Endothelial cell of umbilical vein (primary cell): ENCODE measurements at regions not wholly inside any gene's neighbourhood (a gene's known extent, or its start where the extent isn't known, plus 50 kb on each side); places are given as distances from the start of the nearest gene placed in this dataset.

Experiments
- BruUV-seq: library from RNA; stranded (reverse); fragments of 400-500 nt; replicated peaks from 2 replicates; lab custom pipeline; 2021; lab: Mats Ljungman, UMichigan
- CTCF ChIA-PET: fragments of 300-600, 350-600 bp; sonication (Branson Sonifier 250); formaldehyde crosslinking; loops from one replicate; lab custom pipeline; 2021; ENCODE audit warnings: antibody characterized with exemption, inconsistent platforms; lab: Charles Lee
- POLR2A ChIA-PET: fragments of 300-600, 350-600 bp; sonication (Branson Sonifier 250); formaldehyde crosslinking; loops from one replicate; lab custom pipeline; 2021; ENCODE audit warnings: antibody characterized with exemption, inconsistent platforms; lab: Charles Lee
- DNase-seq: peaks from one replicate; pipeline ENCODE4 v3.0.0-alpha.2; 2011; ENCODE audit warnings: low read depth, low spot score
- FAIRE-seq: peaks from 2 replicates; lab custom pipeline; 2011; peaks lifted over from hg19 to GRCh38; lab: Jason Lieb, UNC
- H2AFZ ChIP-seq: 2 replicates; pipeline ENCODE4 v1.6.0; 2012; ENCODE audit warnings: low read depth, low read length, control low read depth, inconsistent platforms
- H3K27ac ChIP-seq: 2 replicates; pipeline ENCODE4 v1.5.1; 2011; ENCODE audit warnings: low read depth, mild to moderate bottlenecking, control low read depth, low read length, moderate library complexity; ENCODE audit not compliant: insufficient read depth
- H3K27me3 ChIP-seq, 2 experiments: 2 replicates each; pipeline versions ENCODE4 v1.6.0 to v1.6.1; 2011; ENCODE audit warnings: low read length in 2 of 2, mixed read lengths in 1 of 2; ENCODE audit not compliant: control insufficient read depth in 2 of 2, insufficient read depth in 2 of 2
- H3K36me3 ChIP-seq, 2 experiments: 2 replicates in 1 of 2; 3 replicates in 1 of 2; pipeline ENCODE4 v1.5.1; 2011; ENCODE audit warnings: low read length in 2 of 2, mild to moderate bottlenecking in 1 of 2, moderate library complexity in 1 of 2; ENCODE audit not compliant: control insufficient read depth in 2 of 2, insufficient read depth in 2 of 2; ENCODE audit errors: extremely low read depth in 1 of 2
- H3K4me1 ChIP-seq: 3 replicates; pipeline ENCODE4 v1.5.1; 2011; ENCODE audit warnings: mild to moderate bottlenecking, low read length; ENCODE audit not compliant: control insufficient read depth, insufficient read depth; ENCODE audit errors: extremely low read depth
- H3K4me2 ChIP-seq: 2 replicates; pipeline ENCODE4 v1.6.1; 2011; ENCODE audit warnings: low read length, control low read depth, mixed read lengths; ENCODE audit not compliant: insufficient read depth
- H3K4me3 ChIP-seq, 3 experiments: fragments of 200-600 bp in 1 of 3; sonication (generic), shearing (Covaris generic) in 1 of 3; replicated peaks in 1 of 3; 2 replicates each; pipeline ENCODE4 v1.5.1; 2011 to 2016; ENCODE audit warnings: control low read depth in 3 of 3, low read length in 3 of 3, mild to moderate bottlenecking in 2 of 3, inconsistent platforms in 1 of 3, low read depth in 1 of 3, moderate library complexity in 1 of 3; ENCODE audit not compliant: insufficient read depth in 1 of 3
- H3K79me2 ChIP-seq: 2 replicates; pipeline ENCODE4 v1.6.0; 2012; ENCODE audit warnings: low read length, inconsistent platforms; ENCODE audit not compliant: control insufficient read depth, insufficient read depth
- H3K9ac ChIP-seq: replicated peaks from 2 replicates; pipeline ENCODE3; 2011; ENCODE audit warnings: low read length, control low read depth; ENCODE audit not compliant: insufficient read depth; ENCODE audit errors: extremely low read depth
- H3K9me1 ChIP-seq: replicated peaks from 3 replicates; pipeline ENCODE4 v1.6.0; 2011; ENCODE audit warnings: mild to moderate bottlenecking, low read length; ENCODE audit not compliant: control insufficient read depth, insufficient read depth; ENCODE audit errors: extremely low read depth
- H3K9me3 ChIP-seq: replicated peaks from 2 replicates; pipeline ENCODE4 v1.5.1; 2012; ENCODE audit warnings: low read length, inconsistent platforms; ENCODE audit not compliant: control insufficient read depth, insufficient read depth
- H4K20me1 ChIP-seq: replicated peaks from 2 replicates; pipeline ENCODE3; 2011; ENCODE audit warnings: mild to moderate bottlenecking, low read length; ENCODE audit not compliant: control insufficient read depth, insufficient read depth; ENCODE audit errors: extremely low read depth
- CTCF ChIP-seq, 2 donors: IDR thresholded peaks; 1 replicate in 1 of 2; 2 replicates in 1 of 2; pipeline ENCODE4 v1.5.1; 2011; ENCODE audit warnings: low read length in 2 of 2, mild to moderate bottlenecking in 2 of 2, moderate library complexity in 2 of 2, control low read depth in 1 of 2, inconsistent platforms in 1 of 2, low read depth in 1 of 2; ENCODE audit not compliant: insufficient read depth in 1 of 2; ENCODE audit errors: extremely low read depth in 1 of 2
- EZH2 ChIP-seq: IDR thresholded peaks from 2 replicates; pipeline ENCODE4 v1.6.1; 2012; ENCODE audit warnings: borderline replicate concordance, low read depth, mild to moderate bottlenecking, moderate library complexity, low read length, inconsistent platforms; ENCODE audit not compliant: severe bottlenecking
- FOS ChIP-seq: IDR thresholded peaks from 2 replicates; pipeline ENCODE4 v1.6.1; 2011; ENCODE audit warnings: mild to moderate bottlenecking, low read length, moderate library complexity, borderline replicate concordance; ENCODE audit not compliant: insufficient read depth
- GATA2 ChIP-seq: IDR thresholded peaks from 2 replicates; pipeline ENCODE4 v1.7.0; 2011; ENCODE audit warnings: low read depth, mild to moderate bottlenecking, moderate library complexity, mixed read lengths, low read length; ENCODE audit not compliant: insufficient read length, insufficient read depth
- JUN ChIP-seq: IDR thresholded peaks from 2 replicates; pipeline ENCODE4 v1.6.1; 2011; ENCODE audit warnings: borderline replicate concordance, low read depth; ENCODE audit not compliant: insufficient read length, insufficient read depth
- MAX ChIP-seq: IDR thresholded peaks from 2 replicates; pipeline ENCODE4 v1.6.1; 2011; ENCODE audit not compliant: insufficient read depth, insufficient read length
- MYC ChIP-seq: IDR thresholded peaks from one replicate; pipeline ENCODE4 v1.6.1; 2011; ENCODE audit warnings: mild to moderate bottlenecking, low read depth, low read length
- POLR2A ChIP-seq: IDR thresholded peaks from 2 replicates; pipeline ENCODE4 v1.6.1; 2012; ENCODE audit warnings: low read depth, mild to moderate bottlenecking, control low read depth, low read length
- POLR2AphosphoS5 ChIP-seq: IDR thresholded peaks from 2 replicates; pipeline ENCODE4 v1.6.1; 2012; ENCODE audit warnings: low read depth, mild to moderate bottlenecking, control low read depth, low read length, moderate library complexity; ENCODE audit not compliant: insufficient read depth
- dilution Hi-C: fragments of 300-500 bp; cut with MboI; formaldehyde crosslinking; loops from one replicate; pipeline ENCODE4 v1.15.0; 2019; ENCODE audit warnings: low sequenced_read_pairs; ENCODE audit not compliant: extremely low pct_ligation_motif_present
- intact Hi-C: fragments of 100-400 bp; cut with micrococcal nuclease; formaldehyde crosslinking; loops from one replicate; pipeline ENCODE4 v1.10.0; 2022

GRCh38 chr2:220215785-220216184 is 588.4 kb downstream of the SLC4A3 start:
- intact Hi-C loops (no loop called here), dilution Hi-C loops (no loop called here)
- Histone ChIP-seq H3K4me1 (no peaks in the 10 kb centered on the region), H3K9ac (no peak overlapping the region), H2AFZ (no peak overlapping the region), H3K4me2 (no peak overlapping the region), H3K36me3 (no peaks in the 10 kb centered on the region), H4K20me1 (no peaks in the 10 kb centered on the region), H3K27me3 (no peaks in the 10 kb centered on the region), H3K79me2 (no peaks in the 10 kb centered on the region), H3K27ac (no peak overlapping the region), H3K9me1 (no peaks in the 10 kb centered on the region), H3K4me3 (no peak overlapping the region), H3K9me3 (peaks cover 2% of the 10 kb centered on the region)
- DNase-seq (no peak), FAIRE-seq (no peak)
- POLR2A ChIA-PET = no interaction called here
- CTCF ChIA-PET = no interaction called here
- TF ChIP-seq POLR2AphosphoS5 (no peak), POLR2A (no peak), FOS (no peak), EZH2 (no peak), MYC (no peak), GATA2 (no peak), MAX (no peak), JUN (no peak), CTCF (IDR thresholded peaks at IDR 0.05; ENCODE audit: extremely low read depth in 1 of 2, insufficient read depth in 1 of 2, low read depth in 1 of 2, low read length in 2 of 2) (no peak)
- BruUV-seq = no TSS peak
